GM10266 (cell line): ENCODE measurements at regions not wholly inside any gene's neighbourhood (a gene's known extent, or its start where the extent isn't known, plus 50 kb on each side); places are given as distances from the start of the nearest gene placed in this dataset.

Experiments
- DNase-seq: peaks from one replicate; pipeline ENCODE4 v3.0.0; 2012; ENCODE audit errors: extremely low spot score
- CTCF ChIP-seq: IDR thresholded peaks from 2 replicates; pipeline ENCODE4 v1.5.1; 2012; ENCODE audit warnings: mild to moderate bottlenecking, low read depth; ENCODE audit not compliant: control insufficient read depth, insufficient read depth; ENCODE audit errors: missing control alignments

- no peak for TF ChIP-seq CTCF
- no peak for DNase-seq
Measured at GRCh38 chr4:31007858-31008257, 287.7 kb downstream of the PCDH7 start.

GRCh38 chr4:31009926-31010325 is 289.8 kb downstream of the PCDH7 start:
- no peak for DNase-seq
- no peak for TF ChIP-seq CTCF

- no peak for TF ChIP-seq CTCF
- no peak for DNase-seq
Measured at GRCh38 chr4:31015123-31015522, 295.0 kb downstream of the PCDH7 start.

- no peak for TF ChIP-seq CTCF
- no peak for DNase-seq
Measured at GRCh38 chr4:31016322-31017061, 296.3 kb downstream of the PCDH7 start.

- DNase-seq: no peak
- no peak for TF ChIP-seq CTCF
Measured at GRCh38 chr4:31020363-31020762, 300.2 kb downstream of the PCDH7 start.

GRCh38 chr4:31021008-31021407 is 300.8 kb downstream of the PCDH7 start:
- TF ChIP-seq CTCF: no peak
- no peak for DNase-seq

GRCh38 chr4:31022702-31023101 is 302.5 kb downstream of the PCDH7 start:
- DNase-seq: no peak
- TF ChIP-seq CTCF: no peak
